ENCODE measurements at regions not wholly inside any gene's neighbourhood (a gene's known extent, or its start where the extent isn't known, plus 50 kb on each side); places are given as distances from the start of the nearest gene placed in this dataset.
"Not testable (repeated sequence)": the region's sequence is repeated elsewhere in the genome, so short reads cannot be mapped to it uniquely, and the experiment has no call there.

- DNase-seq, result peak in 1 of 2 experiments; percentile 15
Observed at GRCh38 chr7:150047329-150047728, 173.6 kb downstream of the ATP6V0E2 start.

GRCh38 chr7:150047772-150048171 is 174.0 kb downstream of the ATP6V0E2 start:
- DNase-seq, result peak in 1 of 2 experiments; percentile 23

GRCh38 chr7:150048244-150049011 is 174.7 kb downstream of the ATP6V0E2 start:
- DNase-seq, result peak in 1 of 2 experiments; percentile 28

GRCh38 chr7:150049012-150049655 is 175.4 kb downstream of the ATP6V0E2 start:
- peak in 1 of 2 experiments; percentile 50 for DNase-seq

- DNase-seq, result not testable (repeated sequence)
Observed at GRCh38 chr7:150053396-150053795, 179.6 kb downstream of the ATP6V0E2 start.

GRCh38 chr7:150054242-150054641 is 180.5 kb downstream of the ATP6V0E2 start:
- not testable (repeated sequence) for DNase-seq

GRCh38 chr7:150060259-150061221 is 186.8 kb downstream of the ATP6V0E2 start:
- DNase-seq, result not testable (repeated sequence)

- DNase-seq, result not testable (repeated sequence)
Observed at GRCh38 chr7:150063195-150063594, 189.4 kb downstream of the ATP6V0E2 start.

- DNase-seq, result peak; percentile 68 to 89
Observed at GRCh38 chr7:150069555-150070313, 196.0 kb downstream of the ATP6V0E2 start.

- not testable (repeated sequence) for DNase-seq
Observed at GRCh38 chr7:150077543-150077942, 203.8 kb downstream of the ATP6V0E2 start.

- not testable (repeated sequence) for DNase-seq
Observed at GRCh38 chr7:150081865-150082264, 208.1 kb downstream of the ATP6V0E2 start.

GRCh38 chr7:150084724-150085123 is 211.0 kb downstream of the ATP6V0E2 start:
- DNase-seq, result not testable (repeated sequence)

GRCh38 chr7:150087478-150087877 is 213.7 kb downstream of the ATP6V0E2 start:
- DNase-seq, result not testable (repeated sequence)

GRCh38 chr7:150089139-150089538 is 215.4 kb downstream of the ATP6V0E2 start:
- DNase-seq, result not testable (repeated sequence)

GRCh38 chr7:150090776-150091175 is 217.0 kb downstream of the ATP6V0E2 start:
- peak in 1 of 2 experiments; percentile 12 for DNase-seq

- peak; percentile 16 to 66 for DNase-seq
Observed at GRCh38 chr7:150093897-150094296, 220.1 kb downstream of the ATP6V0E2 start.

GRCh38 chr7:150096213-150096994 is 222.6 kb downstream of the ATP6V0E2 start:
- not testable (repeated sequence) for DNase-seq

GRCh38 chr7:150098592-150098991 is 224.6 kb upstream of the LRRC61 start:
- not testable (repeated sequence) for DNase-seq

GRCh38 chr7:150101282-150101681 is 221.9 kb upstream of the LRRC61 start:
- peak in 1 of 2 experiments; percentile 22 for DNase-seq

- DNase-seq, result not testable (repeated sequence)
Observed at GRCh38 chr7:150107283-150107682, 215.9 kb upstream of the LRRC61 start.

- DNase-seq, result not testable (repeated sequence)
Observed at GRCh38 chr7:150110375-150110820, 212.8 kb upstream of the LRRC61 start.
